Nephron (organoid): ENCODE measurements at regions not wholly inside any gene's neighbourhood (a gene's known extent, or its start where the extent isn't known, plus 50 kb on each side); places are given as distances from the start of the nearest gene placed in this dataset.

Experiments used
- H3K27ac Mint-ChIP-seq, 3 experiments: 2 replicates each; pipeline ENCODE4 v1.8.0; 2020; ENCODE audit warnings: mixed read lengths in 3 of 3, mild to moderate bottlenecking in 2 of 3, moderate library complexity in 1 of 3
- H3K27me3 Mint-ChIP-seq: 2 replicates; pipeline ENCODE4 v1.8.0; 2021; ENCODE audit warnings: low read depth, mild to moderate bottlenecking, moderate library complexity, mixed read lengths
- H3K36me3 Mint-ChIP-seq: 2 replicates; pipeline ENCODE4 v1.8.0; 2020; ENCODE audit warnings: low read depth, mixed read lengths
- H3K4me1 Mint-ChIP-seq: 2 replicates; pipeline ENCODE4 v1.8.0; 2020; ENCODE audit warnings: mixed read lengths
- H3K4me3 Mint-ChIP-seq, 3 experiments: 2 replicates each; pipeline ENCODE4 v1.8.0; 2020; ENCODE audit warnings: mild to moderate bottlenecking in 3 of 3, mixed read lengths in 3 of 3, moderate library complexity in 2 of 3
- H3K9me3 Mint-ChIP-seq: 2 replicates; pipeline ENCODE4 v1.8.0; 2020; ENCODE audit warnings: mixed read lengths
- CTCF ChIP-seq, 3 experiments: fragments of 200-600 bp; sonication (generic); IDR thresholded peaks; one replicate each; pipeline ENCODE4 v1.5.0; 2021; ENCODE audit warnings: antibody characterized with exemption in 3 of 3; ENCODE audit not compliant: unreplicated experiment in 3 of 3

- no peak for TF ChIP-seq CTCF (IDR thresholded peaks at IDR 0.05; ENCODE audit: unreplicated experiment in 3 of 3)
- Mint-ChIP-seq H3K27ac (peak overlapping the region in 1 of 3 experiments; percentile 20), H3K4me1 (peaks cover 12% of the 10 kb centered on the region), H3K27me3 (no peaks in the 10 kb centered on the region), H3K4me3 (no peak overlapping the region), H3K36me3 (no peaks in the 10 kb centered on the region), H3K9me3 (peaks cover 2% of the 10 kb centered on the region)
These were observed 189.5 kb downstream of the TTC8 start for GRCh38 chr14:89013698-89014568.

GRCh38 chr14:89014569-89014850, 190.1 kb downstream of the TTC8 start:
- TF ChIP-seq CTCF (IDR thresholded peaks at IDR 0.05; ENCODE audit: unreplicated experiment in 3 of 3) = no peak
- H3K9me3 Mint-ChIP-seq = peaks cover 2% of the 10 kb centered on the region
- H3K4me1 Mint-ChIP-seq = peaks cover 12% of the 10 kb centered on the region
- H3K27ac Mint-ChIP-seq = peak overlapping the region in 1 of 3 experiments; percentile 20
- no peaks in the 10 kb centered on the region for H3K36me3 Mint-ChIP-seq
- no peaks in the 10 kb centered on the region for H3K27me3 Mint-ChIP-seq
- H3K4me3 Mint-ChIP-seq = no peak overlapping the region

GRCh38 chr14:89015016-89015415, 190.6 kb downstream of the TTC8 start:
- peaks cover 12% of the 10 kb centered on the region for H3K4me1 Mint-ChIP-seq
- peaks cover 2% of the 10 kb centered on the region for H3K9me3 Mint-ChIP-seq
- TF ChIP-seq CTCF (IDR thresholded peaks at IDR 0.05; ENCODE audit: unreplicated experiment in 3 of 3) = no peak
- no peak overlapping the region for H3K4me3 Mint-ChIP-seq
- H3K27me3 Mint-ChIP-seq = no peaks in the 10 kb centered on the region
- H3K36me3 Mint-ChIP-seq = no peaks in the 10 kb centered on the region
- H3K27ac Mint-ChIP-seq = no peak overlapping the region

- Mint-ChIP-seq H3K4me3 (no peak overlapping the region), H3K27me3 (no peaks in the 10 kb centered on the region), H3K4me1 (peaks cover 7% of the 10 kb centered on the region), H3K36me3 (no peaks in the 10 kb centered on the region), H3K9me3 (peaks cover 2% of the 10 kb centered on the region), H3K27ac (no peak overlapping the region)
- TF ChIP-seq CTCF (IDR thresholded peaks at IDR 0.05; ENCODE audit: unreplicated experiment in 3 of 3) = no peak
These were observed 193.0 kb downstream of the TTC8 start for GRCh38 chr14:89017417-89017816.

GRCh38 chr14:89022274-89022673, 197.8 kb downstream of the TTC8 start:
- TF ChIP-seq CTCF (IDR thresholded peaks at IDR 0.05; ENCODE audit: unreplicated experiment in 3 of 3) = no peak
- Mint-ChIP-seq H3K27me3 (peaks cover 16% of the 10 kb centered on the region), H3K36me3 (no peaks in the 10 kb centered on the region), H3K4me3 (no peak overlapping the region), H3K27ac (no peak overlapping the region), H3K9me3 (peaks cover 3% of the 10 kb centered on the region), H3K4me1 (no peaks in the 10 kb centered on the region)

GRCh38 chr14:89024691-89025090, 200.2 kb downstream of the TTC8 start:
- no peaks in the 10 kb centered on the region for H3K36me3 Mint-ChIP-seq
- H3K4me1 Mint-ChIP-seq = no peaks in the 10 kb centered on the region
- no peak for TF ChIP-seq CTCF (IDR thresholded peaks at IDR 0.05; ENCODE audit: unreplicated experiment in 3 of 3)
- no peak overlapping the region for H3K27ac Mint-ChIP-seq
- peaks cover 37% of the 10 kb centered on the region for H3K27me3 Mint-ChIP-seq
- H3K4me3 Mint-ChIP-seq = no peak overlapping the region
- H3K9me3 Mint-ChIP-seq = peaks cover 3% of the 10 kb centered on the region
